BLaER1 treated with 17β-estradiol and CSF1 and Interleukin-3, amounts not matched to agents 10 nM and 100 nM (cell line): ENCODE measurements at regions not wholly inside any gene's neighbourhood (a gene's known extent, or its start where the extent isn't known, plus 50 kb on each side); places are given as distances from the start of the nearest gene placed in this dataset.

Experiments
- H3K27ac ChIP-seq, 11 experiments: shearing (Covaris generic); formaldehyde crosslinking; 2 replicates each; pipeline ENCODE4 v1.8.1; 2022
- H3K27me3 ChIP-seq, 11 experiments: shearing (Covaris generic); formaldehyde crosslinking; 2 replicates each; pipeline ENCODE4 v1.8.1; 2022
- H3K36me3 ChIP-seq, 11 experiments: shearing (Covaris generic); formaldehyde crosslinking; 2 replicates each; pipeline ENCODE4 v1.8.1; 2022
- H3K4me1 ChIP-seq, 10 experiments: shearing (Covaris generic); formaldehyde crosslinking; 2 replicates each; pipeline ENCODE4 v1.8.1; 2022
- H3K4me2 ChIP-seq, 11 experiments: shearing (Covaris generic); formaldehyde crosslinking; 2 replicates each; pipeline ENCODE4 v1.8.1; 2022
- H3K4me3 ChIP-seq, 10 experiments: shearing (Covaris generic); formaldehyde crosslinking; 2 replicates each; pipeline ENCODE4 v1.8.1; 2022
- H3K9ac ChIP-seq, 11 experiments: shearing (Covaris generic); formaldehyde crosslinking; 2 replicates each; pipeline ENCODE4 v1.8.1; 2022
- H3K9me3 ChIP-seq, 11 experiments: shearing (Covaris generic); formaldehyde crosslinking; replicated peaks in 1 of 11; 2 replicates each; pipeline ENCODE4 v1.8.1; 2022
- H4K20me1 ChIP-seq, 11 experiments: shearing (Covaris generic); formaldehyde crosslinking; 2 replicates each; pipeline ENCODE4 v1.8.1; 2022
- Cebpa-rat ChIP-seq, 11 experiments: shearing (Covaris generic); IDR thresholded peaks; 2 replicates each; pipeline ENCODE4 v1.8.1; 2022

DNA sequence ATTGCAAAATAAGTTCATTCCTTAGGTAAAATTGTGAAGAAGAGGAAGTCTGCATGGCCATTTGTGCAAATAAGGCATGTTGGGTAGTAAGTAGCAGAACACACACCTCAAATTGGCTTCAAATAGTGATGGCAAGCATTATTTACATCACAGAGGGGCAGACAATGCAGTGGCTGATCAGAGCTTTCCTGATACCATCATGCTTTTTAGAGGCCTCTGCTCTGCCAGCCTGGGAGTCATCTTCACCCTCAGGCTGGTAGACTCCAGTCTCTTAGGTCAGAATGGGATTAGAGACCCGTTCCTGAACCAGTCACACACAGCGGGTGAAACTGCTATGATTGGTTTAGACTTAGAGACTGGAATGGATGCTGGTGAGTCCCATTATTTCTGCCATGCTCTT lies 396.0 kb upstream of the MCTP2 start:
- peaks cover 0 to 2% (median 0%) of the 10 kb centered on the region in 10 experiments; a peak in 1 of 20 replicates for H3K4me1 ChIP-seq
- peaks cover 0 to under 1% (median 0%) of the 10 kb centered on the region in 11 experiments; a peak in 1 of 22 replicates for H3K9me3 ChIP-seq
- no peak overlapping the region for H3K4me3 ChIP-seq
- no peak overlapping the region for H3K4me2 ChIP-seq
- no peak for TF ChIP-seq Cebpa-rat (IDR thresholded peaks at IDR 0.05)
- no peak overlapping the region for H3K27ac ChIP-seq
- no peaks in the 10 kb centered on the region for H3K36me3 ChIP-seq
- H3K27me3 ChIP-seq, result no peaks in the 10 kb centered on the region
- no peaks in the 10 kb centered on the region for H4K20me1 ChIP-seq
- H3K9ac ChIP-seq, result no peak overlapping the region

DNA sequence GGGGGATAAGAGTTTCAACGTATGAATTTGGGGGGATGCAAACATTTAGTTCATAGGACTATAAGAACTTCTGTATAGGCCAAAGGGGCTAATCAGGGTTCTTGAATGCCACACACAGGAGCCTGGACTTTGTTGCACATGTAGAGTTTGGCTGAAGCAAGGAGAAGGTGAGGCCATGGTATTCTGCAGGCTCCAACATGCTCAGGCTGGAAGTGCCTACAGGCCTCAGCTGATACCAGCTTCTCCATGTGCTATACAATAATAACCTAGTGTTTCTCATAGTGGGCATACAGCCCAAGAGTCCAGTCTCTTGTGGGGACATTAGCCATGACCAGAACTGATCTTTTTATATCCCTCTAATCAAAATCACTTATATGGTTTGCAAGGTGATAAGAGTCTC lies 399.7 kb upstream of the MCTP2 start:
- H3K27me3 ChIP-seq, result no peaks in the 10 kb centered on the region
- no peak for TF ChIP-seq Cebpa-rat (IDR thresholded peaks at IDR 0.05)
- no peaks in the 10 kb centered on the region; a peak in 1 of 22 replicates for H3K9me3 ChIP-seq
- no peak overlapping the region for H3K27ac ChIP-seq
- no peak overlapping the region for H3K4me2 ChIP-seq
- no peaks in the 10 kb centered on the region for H4K20me1 ChIP-seq
- H3K4me1 ChIP-seq, result peaks cover 0 to 15% (median 0%) of the 10 kb centered on the region in 10 experiments; a peak in 3 of 20 replicates
- no peaks in the 10 kb centered on the region for H3K36me3 ChIP-seq
- no peak overlapping the region for H3K4me3 ChIP-seq
- no peak overlapping the region for H3K9ac ChIP-seq

DNA sequence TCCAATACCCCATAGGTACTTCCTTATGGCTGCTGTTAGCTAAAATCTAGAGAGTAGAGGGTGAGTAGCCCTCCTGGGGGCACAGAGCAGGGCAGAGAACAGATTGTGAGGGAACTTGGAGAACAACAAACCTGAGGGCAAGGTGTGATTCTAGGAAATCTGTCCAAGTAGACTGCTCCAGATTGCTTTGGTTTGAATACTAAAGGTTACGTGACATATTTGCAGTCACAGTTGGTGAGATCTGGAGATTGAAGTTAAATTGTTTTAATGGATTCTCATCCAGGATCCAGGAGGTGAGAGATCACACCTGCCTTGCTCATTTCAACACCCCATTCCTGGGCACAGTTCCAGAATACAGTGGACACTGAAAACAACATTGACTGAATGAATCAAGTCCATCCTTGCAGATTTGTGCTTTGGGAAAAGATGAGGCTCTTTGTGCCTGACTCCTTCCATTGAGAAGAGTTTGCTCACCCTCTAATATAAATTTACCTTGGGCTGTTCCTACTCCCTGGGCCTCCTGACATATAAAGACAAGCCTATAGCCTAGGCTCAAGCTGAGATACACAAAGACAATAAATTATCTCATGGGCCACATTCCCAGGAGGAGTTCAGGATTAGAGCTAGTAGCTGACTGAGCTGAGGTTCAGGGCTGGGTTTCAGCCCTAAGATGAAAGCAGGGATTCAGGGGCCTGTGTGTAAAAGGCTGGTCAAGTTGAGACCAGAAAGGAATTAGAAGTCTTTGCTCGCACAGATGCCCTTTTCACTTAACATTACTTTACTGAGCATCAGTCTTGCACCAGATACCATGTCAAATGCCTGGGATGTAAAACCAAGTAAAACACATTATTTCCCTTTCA lies 400.9 kb upstream of the MCTP2 start:
- Histone ChIP-seq H4K20me1 (no peaks in the 10 kb centered on the region), H3K4me3 (no peak overlapping the region), H3K4me1 (peaks cover 0 to 15% (median 0%) of the 10 kb centered on the region in 10 experiments; a peak in 3 of 20 replicates), H3K9me3 (no peaks in the 10 kb centered on the region), H3K27me3 (no peaks in the 10 kb centered on the region), H3K9ac (no peak overlapping the region), H3K4me2 (peak overlapping the region in 2 of 11 experiments; percentile 4 to 42; a peak in 1 of 22 replicates), H3K27ac (peak overlapping the region in 2 of 11 experiments; percentile 40 to 47; a peak in 3 of 22 replicates), H3K36me3 (no peaks in the 10 kb centered on the region)
- no peak for TF ChIP-seq Cebpa-rat (IDR thresholded peaks at IDR 0.05)

DNA sequence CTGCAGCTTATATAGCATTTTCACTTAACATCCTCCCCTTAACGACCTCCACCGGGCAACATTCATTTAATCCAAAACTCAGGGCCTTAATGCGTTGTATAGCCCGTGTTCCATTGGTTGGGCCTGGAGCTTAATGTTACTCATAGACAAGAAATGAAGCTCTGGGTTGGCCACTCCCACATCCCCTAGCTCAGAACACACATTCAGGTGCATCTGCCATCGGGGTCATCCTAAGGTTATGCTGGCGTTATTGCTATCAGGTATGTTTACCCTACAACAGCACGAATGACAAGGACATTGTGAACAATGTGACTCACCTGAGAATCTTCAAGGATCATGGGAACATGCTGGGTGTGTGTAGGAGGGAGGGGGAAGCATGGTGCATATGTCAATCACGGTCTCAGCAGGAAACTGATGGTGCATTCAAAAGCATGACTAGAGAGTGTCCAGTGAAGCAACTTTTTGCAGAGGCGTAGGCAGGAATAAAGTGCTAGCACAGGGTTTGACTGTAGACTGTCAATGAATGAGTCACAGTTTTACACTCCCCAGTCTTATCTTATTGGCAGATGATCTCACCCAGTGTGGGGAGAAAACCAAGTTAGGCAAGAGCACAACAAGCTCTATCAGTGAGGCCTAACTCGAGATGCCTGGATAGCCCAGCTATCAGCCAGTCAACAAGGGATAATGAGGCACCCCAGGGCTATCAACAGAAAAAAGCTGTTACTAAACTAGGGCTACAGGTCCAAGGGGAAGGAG lies 402.1 kb upstream of the MCTP2 start:
- Histone ChIP-seq H3K27ac (peak overlapping the region in 2 of 11 experiments; percentile 40 to 47; a peak in 3 of 22 replicates), H3K9me3 (no peaks in the 10 kb centered on the region), H4K20me1 (no peaks in the 10 kb centered on the region), H3K27me3 (no peaks in the 10 kb centered on the region), H3K36me3 (no peaks in the 10 kb centered on the region), H3K4me2 (peak overlapping the region in 2 of 11 experiments; percentile 4 to 42; a peak in 3 of 22 replicates), H3K4me3 (no peak overlapping the region), H3K4me1 (peaks cover 0 to 15% (median 0%) of the 10 kb centered on the region in 10 experiments; a peak in 3 of 20 replicates), H3K9ac (peak overlapping the region in 2 of 11 experiments; percentile 17 to 25; a peak in 2 of 22 replicates)
- TF ChIP-seq Cebpa-rat (IDR thresholded peaks at IDR 0.05), result no peak

DNA sequence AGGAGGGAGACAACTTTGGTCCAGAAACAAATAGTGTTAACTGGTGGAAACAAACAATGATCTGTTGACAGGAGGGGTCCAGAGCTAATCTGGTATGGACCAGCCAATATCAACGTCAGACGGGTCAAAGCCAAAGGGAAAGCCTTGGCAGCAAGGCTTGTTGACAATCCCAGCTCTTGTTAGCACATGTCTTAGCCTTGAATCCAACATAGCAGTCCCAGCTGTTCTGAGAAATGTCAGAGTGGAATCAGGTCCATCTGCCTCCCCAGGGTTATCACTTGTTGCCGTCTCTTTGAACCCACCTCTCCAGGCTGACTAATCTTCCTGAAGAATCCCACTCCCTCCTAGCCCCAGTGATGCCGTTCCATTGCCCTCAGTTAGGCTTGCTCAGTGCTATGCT lies 404.6 kb upstream of the MCTP2 start:
- peaks cover 0 to 15% (median 0%) of the 10 kb centered on the region in 10 experiments; a peak in 3 of 20 replicates for H3K4me1 ChIP-seq
- TF ChIP-seq Cebpa-rat (IDR thresholded peaks at IDR 0.05), result no peak
- H4K20me1 ChIP-seq, result no peaks in the 10 kb centered on the region
- no peak overlapping the region for H3K4me2 ChIP-seq
- H3K9ac ChIP-seq, result no peak overlapping the region
- no peak overlapping the region for H3K27ac ChIP-seq
- H3K4me3 ChIP-seq, result no peak overlapping the region
- no peaks in the 10 kb centered on the region for H3K27me3 ChIP-seq
- no peaks in the 10 kb centered on the region for H3K36me3 ChIP-seq
- H3K9me3 ChIP-seq, result no peaks in the 10 kb centered on the region

DNA sequence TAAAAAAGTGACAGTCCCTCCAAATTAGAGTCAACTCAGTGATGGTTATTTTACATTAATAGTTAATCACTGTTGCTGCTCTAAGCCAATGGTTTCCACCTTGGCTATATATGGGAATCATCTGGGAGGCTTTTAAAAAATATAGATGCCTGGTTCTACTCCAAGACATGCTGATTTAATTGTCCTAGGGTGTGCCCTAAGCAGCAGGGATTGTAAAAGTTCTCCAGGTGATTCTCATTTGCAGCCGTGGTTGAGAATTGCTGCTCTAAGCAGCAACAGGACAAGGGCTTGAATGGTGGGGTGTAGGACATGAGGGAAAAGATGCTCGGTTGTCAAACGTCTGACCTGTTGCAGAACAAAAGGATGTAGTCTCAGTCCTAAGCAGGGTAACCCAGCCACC lies 405.1 kb upstream of the MCTP2 start:
- H3K4me1 ChIP-seq, result peaks cover 0 to 15% (median 0%) of the 10 kb centered on the region in 10 experiments; a peak in 3 of 20 replicates
- no peaks in the 10 kb centered on the region for H4K20me1 ChIP-seq
- no peak overlapping the region for H3K27ac ChIP-seq
- TF ChIP-seq Cebpa-rat (IDR thresholded peaks at IDR 0.05), result no peak
- H3K4me2 ChIP-seq, result no peak overlapping the region
- H3K36me3 ChIP-seq, result no peaks in the 10 kb centered on the region
- no peaks in the 10 kb centered on the region for H3K9me3 ChIP-seq
- H3K4me3 ChIP-seq, result no peak overlapping the region
- no peak overlapping the region for H3K9ac ChIP-seq
- H3K27me3 ChIP-seq, result no peaks in the 10 kb centered on the region

- Histone ChIP-seq H3K4me3 (no peak overlapping the region), H3K4me2 (no peak overlapping the region), H3K4me1 (peaks cover 0 to 15% (median 0%) of the 10 kb centered on the region in 10 experiments; a peak in 3 of 20 replicates), H3K36me3 (no peaks in the 10 kb centered on the region), H3K9me3 (no peaks in the 10 kb centered on the region), H3K27ac (no peak overlapping the region), H3K27me3 (no peaks in the 10 kb centered on the region), H3K9ac (no peak overlapping the region), H4K20me1 (no peaks in the 10 kb centered on the region)
- TF ChIP-seq Cebpa-rat (IDR thresholded peaks at IDR 0.05), result no peak
Observed at GRCh38 chr15:93825682-93826081, 405.7 kb upstream of the MCTP2 start.

DNA sequence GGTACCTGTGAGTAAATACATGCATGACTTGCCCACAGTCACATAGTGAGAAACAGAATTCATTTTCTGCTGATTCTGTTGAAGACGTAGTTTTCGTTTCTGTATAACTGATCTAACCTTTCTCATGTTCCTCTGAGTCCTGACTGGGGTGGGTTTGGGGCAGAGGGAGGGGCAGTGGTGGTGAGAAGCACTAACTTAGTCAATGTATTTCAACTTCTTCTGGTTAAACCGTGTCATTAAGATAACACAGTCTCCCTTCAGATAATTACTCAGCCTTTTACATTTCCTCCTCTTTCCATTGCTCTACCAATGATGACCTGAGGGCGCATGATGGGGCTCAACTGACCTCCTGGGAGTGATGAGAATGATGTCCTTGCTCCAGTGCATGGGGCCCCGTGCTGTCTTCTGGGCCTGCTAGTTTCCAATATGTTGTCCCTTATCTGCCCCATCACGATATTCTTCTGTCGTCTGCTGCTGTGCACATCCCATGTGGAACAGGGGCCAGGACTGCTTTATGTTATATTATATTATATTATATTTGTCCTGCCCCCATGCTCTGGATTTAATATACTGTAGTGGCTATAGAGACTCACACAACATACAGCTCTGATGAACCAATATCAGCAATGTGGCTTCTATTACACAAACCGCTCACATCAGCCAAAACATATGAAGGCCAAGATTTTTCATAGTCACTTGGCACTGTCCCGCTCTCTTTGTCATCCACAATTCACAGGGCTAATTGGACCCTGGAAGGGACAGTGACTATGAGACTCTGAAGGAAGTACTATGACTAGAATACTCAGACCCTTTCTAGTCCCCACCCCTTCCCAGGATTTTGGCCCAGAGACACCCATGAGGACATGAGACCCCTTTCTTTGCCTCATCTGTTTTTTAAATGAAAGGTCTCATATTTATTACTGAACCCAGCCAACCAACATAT lies 407.1 kb upstream of the MCTP2 start:
- no peaks in the 10 kb centered on the region for H3K27me3 ChIP-seq
- H3K9me3 ChIP-seq, result no peaks in the 10 kb centered on the region
- TF ChIP-seq Cebpa-rat (IDR thresholded peaks at IDR 0.05), result no peak
- no peaks in the 10 kb centered on the region for H3K36me3 ChIP-seq
- H3K4me2 ChIP-seq, result no peak overlapping the region
- peaks cover 0 to 3% (median 0%) of the 10 kb centered on the region in 10 experiments; a peak in 1 of 20 replicates for H3K4me1 ChIP-seq
- no peak overlapping the region for H3K27ac ChIP-seq
- no peak overlapping the region for H3K4me3 ChIP-seq
- H4K20me1 ChIP-seq, result no peaks in the 10 kb centered on the region
- no peak overlapping the region for H3K9ac ChIP-seq
